K562 (cell line): ENCODE measurements at regions not wholly inside any gene's neighbourhood (a gene's known extent, or its start where the extent isn't known, plus 50 kb on each side); places are given as distances from the start of the nearest gene placed in this dataset.
A peak's percentile ranks its signal among the peaks of the same experiment; 100 is the strongest.

Source experiments
- ATAC-seq: fragments of 200-7000 bp; cut with Tn5 transposase; 3 replicates; pipeline ENCODE4 v1.9.1; 2020; ENCODE audit warnings: moderate library complexity
- BruUV-seq: library from RNA; stranded (reverse); fragments of 400-500 nt; replicated peaks from 2 replicates; lab custom pipeline; 2021; lab: Mats Ljungman, UMichigan
- CTCF ChIA-PET: fragments of 300-600 bp; formaldehyde crosslinking; extraction: SDS; loops from one replicate; lab custom pipeline; 2021; ENCODE audit warnings: low intra/inter-chr PET ratio; lab: Yijun Ruan, JAX
- POLR2A ChIA-PET: fragments of 300-600, 350-650 bp; sonication (Branson Sonifier 250); formaldehyde crosslinking; extraction: SDS; loops from one replicate; lab custom pipeline; 2021; ENCODE audit warnings: antibody characterized with exemption, inconsistent platforms; lab: Yijun Ruan, JAX
- DNase-seq, 4 experiments: peaks; one replicate each; pipeline versions ENCODE4 v3.0.0 to v3.0.0-alpha.2; 2011 to 2018; ENCODE audit warnings: low spot score in 3 of 4, mixed read lengths in 3 of 4; ENCODE audit errors: extremely low read depth in 1 of 4
- FAIRE-seq: peaks from 2 replicates; lab custom pipeline; 2011; peaks lifted over from hg19 to GRCh38; lab: Jason Lieb, UNC
- H2AFZ ChIP-seq: 2 replicates; pipeline ENCODE4 v1.6.0; 2011; ENCODE audit warnings: low read depth, low read length, control low read depth, inconsistent platforms
- H3K27ac ChIP-seq: fragments of 200-600 bp; 3 replicates; pipeline ENCODE4 v1.8.0; 2011; ENCODE audit warnings: low read depth, mild to moderate bottlenecking, control low read depth, inconsistent platforms, low read length, moderate library complexity, mixed read lengths; ENCODE audit errors: extremely low read depth
- H3K27me3 ChIP-seq, 2 experiments: fragments of 300-600 bp in 1 of 2; 2 replicates in 1 of 2; 3 replicates in 1 of 2; pipeline versions ENCODE4 v1.6.0 to v1.8.0; 2011; ENCODE audit warnings: inconsistent platforms in 2 of 2, low read length in 2 of 2, mild to moderate bottlenecking in 1 of 2, mixed read lengths in 1 of 2, moderate library complexity in 1 of 2; ENCODE audit not compliant: control insufficient read depth in 2 of 2, insufficient read depth in 2 of 2
- H3K36me3 ChIP-seq: fragments of 300-600 bp; 3 replicates; pipeline ENCODE4 v1.8.0; 2011; ENCODE audit warnings: mild to moderate bottlenecking, low read length, inconsistent platforms; ENCODE audit not compliant: control insufficient read depth, insufficient read depth
- H3K4me1 ChIP-seq, 2 experiments: fragments of 200-600 bp in 1 of 2; replicated peaks in 1 of 2; 2 replicates in 1 of 2; 3 replicates in 1 of 2; pipeline versions ENCODE4 v1.5.1 to v1.8.0; 2011; ENCODE audit warnings: inconsistent platforms in 2 of 2, low read length in 2 of 2, mild to moderate bottlenecking in 1 of 2, mixed read lengths in 1 of 2, moderate library complexity in 1 of 2; ENCODE audit not compliant: control insufficient read depth in 2 of 2, insufficient read depth in 2 of 2
- H3K4me2 ChIP-seq: 2 replicates; pipeline ENCODE4 v1.6.1; 2011; ENCODE audit warnings: low read length, control low read depth, inconsistent platforms, mixed read lengths; ENCODE audit not compliant: insufficient read depth
- H3K4me3 ChIP-seq: fragments of 200-600 bp; sonication (generic), shearing (Covaris generic); 2 replicates; pipeline ENCODE4 v1.5.1; 2016; ENCODE audit warnings: control low read depth, inconsistent platforms
- H3K79me2 ChIP-seq: fragments of 200-600 bp; 3 replicates; pipeline ENCODE4 v1.8.0; 2011; ENCODE audit warnings: low read length, inconsistent platforms; ENCODE audit not compliant: control insufficient read depth, insufficient read depth
- H3K9ac ChIP-seq, 2 experiments: 2 replicates each; pipeline versions ENCODE4 v1.6.0 to v1.6.1; 2011; ENCODE audit warnings: low read depth in 2 of 2, low read length in 2 of 2, control low read depth in 1 of 2, inconsistent platforms in 1 of 2, mild to moderate bottlenecking in 1 of 2, mixed read lengths in 1 of 2; ENCODE audit not compliant: insufficient read depth in 1 of 2
- H3K9me1 ChIP-seq: one replicate; pipeline ENCODE4 v1.6.0; 2011; ENCODE audit warnings: inconsistent platforms, mild to moderate bottlenecking, low read length, moderate library complexity; ENCODE audit not compliant: control insufficient read depth, insufficient read depth
- H3K9me3 ChIP-seq: replicated peaks from 2 replicates; pipeline ENCODE4 v1.5.1; 2011; ENCODE audit warnings: low read depth, low read length, inconsistent platforms; ENCODE audit not compliant: control insufficient read depth, insufficient read depth
- H4K20me1 ChIP-seq: replicated peaks from 2 replicates; pipeline ENCODE4 v1.6.1; 2011; ENCODE audit warnings: low read length, inconsistent platforms, mixed read lengths; ENCODE audit not compliant: control insufficient read depth, insufficient read depth
- HIVEP1 ChIP-seq: fragments of 250-450 bp; sonication (Bioruptor Pico); IDR thresholded peaks from 2 replicates; pipeline ENCODE4 v1.4.0; 2020; ENCODE audit warnings: mild to moderate bottlenecking
- HSF4 ChIP-seq: fragments of 250-450 bp; sonication (Bioruptor Pico); IDR thresholded peaks from 2 replicates; pipeline ENCODE4 v2.1.2; 2022; ENCODE audit warnings: mild to moderate bottlenecking, moderate library complexity, borderline replicate concordance
- ZNF253 ChIP-seq: fragments of 250-450 bp; sonication (Bioruptor Pico); conservative IDR thresholded peaks from 2 replicates; pipeline ENCODE4 v1.6.1; 2021; ENCODE audit warnings: mild to moderate bottlenecking
- WGBS: fragments of 100-300 bp; shearing (Covaris generic); methylation state at CpG from one replicate; pipeline ENCODE4 v1.1.6; 2016; ENCODE audit warnings: low coverage, mixed read lengths; ENCODE audit not compliant: insufficient coverage; ENCODE audit errors: missing lambda C conversion rate; 5-methylcytosine and 5-hydroxymethylcytosine counted together
- in situ Hi-C: fragments of 300-500 bp; cut with MboI; formaldehyde crosslinking; loops from 4 replicates; pipeline ENCODE4 v1.15.0; 2018; ENCODE audit warnings: inconsistent platforms, mixed read lengths
- intact Hi-C: fragments of 100-400 bp; cut with micrococcal nuclease; formaldehyde crosslinking; loops from 2 replicates; pipeline ENCODE4 v1.14.2; 2022
- TF ChIP-seq, protein P1 (sequence below): fragments of 200-800 bp; sonication (Bioruptor generic); IDR thresholded peaks from 2 replicates; pipeline ENCODE4 v1.6.1; 2017; ENCODE audit warnings: missing genetic modification characterization, missing compliant biosample characterization
- TF ChIP-seq, protein P2 (sequence below), 2 experiments: fragments of 450-650 bp; formaldehyde crosslinking in 1 of 2; IDR thresholded peaks; 2 replicates each; pipeline versions ENCODE4 v1.4.0 to v1.6.1; 2014 to 2020; ENCODE audit warnings: mild to moderate bottlenecking in 2 of 2, borderline replicate concordance in 1 of 2, low read depth in 1 of 2
- TF ChIP-seq, protein P3 (sequence below), 3 experiments: IDR thresholded peaks in 2 of 3; conservative IDR thresholded peaks in 1 of 3; 2 replicates each; pipeline ENCODE4 v1.5.1; 2011 to 2012; ENCODE audit warnings: low read length in 3 of 3, mild to moderate bottlenecking in 3 of 3, control low read depth in 2 of 3, improper control_type of control experiment in 1 of 3, inconsistent platforms in 1 of 3, low read depth in 1 of 3, mixed read lengths in 1 of 3, moderate library complexity in 1 of 3; ENCODE audit not compliant: insufficient read depth in 2 of 3

DNA sequence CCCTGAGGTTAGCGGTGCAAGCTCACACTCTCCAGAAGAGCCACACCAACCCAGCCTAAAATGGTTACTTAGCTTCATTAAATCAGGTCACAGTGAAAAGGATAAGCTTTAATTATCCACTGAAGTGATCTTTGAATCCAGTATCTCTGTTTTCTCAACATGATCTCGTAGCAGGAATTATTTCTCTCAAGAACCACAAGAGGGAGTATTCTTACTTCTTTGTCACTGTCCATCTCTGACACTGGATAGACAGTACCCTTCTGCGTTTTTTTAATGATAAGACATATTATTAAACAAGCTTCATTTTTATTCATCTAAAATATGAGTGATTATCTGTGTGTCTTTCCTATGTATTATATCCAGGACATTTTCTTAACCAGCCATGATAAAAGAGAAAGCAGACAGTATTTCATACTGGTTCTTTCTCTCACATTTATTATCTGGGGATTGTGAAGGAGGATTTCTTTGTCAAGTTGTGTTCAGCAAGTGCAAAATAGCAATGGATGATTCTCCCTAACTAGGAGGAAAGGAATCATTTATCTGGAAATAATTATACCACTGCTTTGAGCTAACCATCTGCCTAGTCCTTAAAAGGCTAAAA lies 105.4 kb upstream of the CCDC54 start:
- H3K9me3 ChIP-seq: no peaks in the 10 kb centered on the region
- no peaks in the 10 kb centered on the region for H4K20me1 ChIP-seq
- H3K4me1 ChIP-seq: no peaks in the 10 kb centered on the region
- ATAC-seq (peak; percentile 56; the same call in 2 of the 3 replicates), FAIRE-seq (peak; percentile 29), DNase-seq (peak in 3 of 4 experiments; percentile 9 to 15 (median 14))
- no TSS peak for BruUV-seq
- in situ Hi-C loops: no loop called here
- H3K9me1 ChIP-seq: no peaks in the 10 kb centered on the region
- 0% methylated on average over 3 of the region's 3 CpGs for WGBS
- ChIA-PET POLR2A (interaction anchor here (0.7 kb wide), 1 partner anchor 12 kb away, joined by 3 read pairs; no protein-coding TSS in a partner anchor), CTCF (interaction anchor here (0.6 to 1.2 kb wide), 4 partner anchors 217 to 272 kb away, joined by 3 to 7 read pairs (median 3); no protein-coding TSS in a partner anchor)
- no peaks in the 10 kb centered on the region for H3K36me3 ChIP-seq
- no peak overlapping the region for H2AFZ ChIP-seq
- no peak overlapping the region for H3K9ac ChIP-seq
- no peaks in the 10 kb centered on the region for H3K27me3 ChIP-seq
- intact Hi-C loops: loop anchor here (2.0 to 5.0 kb wide), 2 partner anchors 149 to 270 kb away; no protein-coding TSS in a partner anchor
- no peak overlapping the region for H3K27ac ChIP-seq
- no peak overlapping the region for H3K4me3 ChIP-seq
- no peak overlapping the region for H3K4me2 ChIP-seq
- H3K79me2 ChIP-seq: no peaks in the 10 kb centered on the region
- TF ChIP-seq, protein P1, sequence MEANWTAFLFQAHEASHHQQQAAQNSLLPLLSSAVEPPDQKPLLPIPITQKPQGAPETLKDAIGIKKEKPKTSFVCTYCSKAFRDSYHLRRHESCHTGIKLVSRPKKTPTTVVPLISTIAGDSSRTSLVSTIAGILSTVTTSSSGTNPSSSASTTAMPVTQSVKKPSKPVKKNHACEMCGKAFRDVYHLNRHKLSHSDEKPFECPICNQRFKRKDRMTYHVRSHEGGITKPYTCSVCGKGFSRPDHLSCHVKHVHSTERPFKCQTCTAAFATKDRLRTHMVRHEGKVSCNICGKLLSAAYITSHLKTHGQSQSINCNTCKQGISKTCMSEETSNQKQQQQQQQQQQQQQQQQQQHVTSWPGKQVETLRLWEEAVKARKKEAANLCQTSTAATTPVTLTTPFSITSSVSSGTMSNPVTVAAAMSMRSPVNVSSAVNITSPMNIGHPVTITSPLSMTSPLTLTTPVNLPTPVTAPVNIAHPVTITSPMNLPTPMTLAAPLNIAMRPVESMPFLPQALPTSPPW (CRISPR knock-in tag): no peak
- TF ChIP-seq HSF4 (no peak), HIVEP1 (CRISPR knock-in tag) (no peak), ZNF253 (no peak)
- TF ChIP-seq, protein P2, sequence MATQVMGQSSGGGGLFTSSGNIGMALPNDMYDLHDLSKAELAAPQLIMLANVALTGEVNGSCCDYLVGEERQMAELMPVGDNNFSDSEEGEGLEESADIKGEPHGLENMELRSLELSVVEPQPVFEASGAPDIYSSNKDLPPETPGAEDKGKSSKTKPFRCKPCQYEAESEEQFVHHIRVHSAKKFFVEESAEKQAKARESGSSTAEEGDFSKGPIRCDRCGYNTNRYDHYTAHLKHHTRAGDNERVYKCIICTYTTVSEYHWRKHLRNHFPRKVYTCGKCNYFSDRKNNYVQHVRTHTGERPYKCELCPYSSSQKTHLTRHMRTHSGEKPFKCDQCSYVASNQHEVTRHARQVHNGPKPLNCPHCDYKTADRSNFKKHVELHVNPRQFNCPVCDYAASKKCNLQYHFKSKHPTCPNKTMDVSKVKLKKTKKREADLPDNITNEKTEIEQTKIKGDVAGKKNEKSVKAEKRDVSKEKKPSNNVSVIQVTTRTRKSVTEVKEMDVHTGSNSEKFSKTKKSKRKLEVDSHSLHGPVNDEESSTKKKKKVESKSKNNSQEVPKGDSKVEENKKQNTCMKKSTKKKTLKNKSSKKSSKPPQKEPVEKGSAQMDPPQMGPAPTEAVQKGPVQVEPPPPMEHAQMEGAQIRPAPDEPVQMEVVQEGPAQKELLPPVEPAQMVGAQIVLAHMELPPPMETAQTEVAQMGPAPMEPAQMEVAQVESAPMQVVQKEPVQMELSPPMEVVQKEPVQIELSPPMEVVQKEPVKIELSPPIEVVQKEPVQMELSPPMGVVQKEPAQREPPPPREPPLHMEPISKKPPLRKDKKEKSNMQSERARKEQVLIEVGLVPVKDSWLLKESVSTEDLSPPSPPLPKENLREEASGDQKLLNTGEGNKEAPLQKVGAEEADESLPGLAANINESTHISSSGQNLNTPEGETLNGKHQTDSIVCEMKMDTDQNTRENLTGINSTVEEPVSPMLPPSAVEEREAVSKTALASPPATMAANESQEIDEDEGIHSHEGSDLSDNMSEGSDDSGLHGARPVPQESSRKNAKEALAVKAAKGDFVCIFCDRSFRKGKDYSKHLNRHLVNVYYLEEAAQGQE (IDR thresholded peaks at IDR 0.05; ENCODE audit: borderline replicate concordance): peak; percentile 50; the same call in 1 of the 2 replicates
- TF ChIP-seq, protein P2 (CRISPR knock-in tag; IDR thresholded peaks at IDR 0.05; ENCODE audit: low read depth): no peak
- TF ChIP-seq, protein P3, sequence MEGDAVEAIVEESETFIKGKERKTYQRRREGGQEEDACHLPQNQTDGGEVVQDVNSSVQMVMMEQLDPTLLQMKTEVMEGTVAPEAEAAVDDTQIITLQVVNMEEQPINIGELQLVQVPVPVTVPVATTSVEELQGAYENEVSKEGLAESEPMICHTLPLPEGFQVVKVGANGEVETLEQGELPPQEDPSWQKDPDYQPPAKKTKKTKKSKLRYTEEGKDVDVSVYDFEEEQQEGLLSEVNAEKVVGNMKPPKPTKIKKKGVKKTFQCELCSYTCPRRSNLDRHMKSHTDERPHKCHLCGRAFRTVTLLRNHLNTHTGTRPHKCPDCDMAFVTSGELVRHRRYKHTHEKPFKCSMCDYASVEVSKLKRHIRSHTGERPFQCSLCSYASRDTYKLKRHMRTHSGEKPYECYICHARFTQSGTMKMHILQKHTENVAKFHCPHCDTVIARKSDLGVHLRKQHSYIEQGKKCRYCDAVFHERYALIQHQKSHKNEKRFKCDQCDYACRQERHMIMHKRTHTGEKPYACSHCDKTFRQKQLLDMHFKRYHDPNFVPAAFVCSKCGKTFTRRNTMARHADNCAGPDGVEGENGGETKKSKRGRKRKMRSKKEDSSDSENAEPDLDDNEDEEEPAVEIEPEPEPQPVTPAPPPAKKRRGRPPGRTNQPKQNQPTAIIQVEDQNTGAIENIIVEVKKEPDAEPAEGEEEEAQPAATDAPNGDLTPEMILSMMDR (IDR thresholded peaks at IDR 0.05 in 2 of 3, conservative IDR thresholded peaks at IDR 0.05 in 1 of 3; ENCODE audit: insufficient read depth in 2 of 3, low read depth in 1 of 3, low read length in 3 of 3): peak in 2 of 3 experiments; percentile 37 to 60; a peak in 4 of 6 replicates
